ENCODE measurements at regions not wholly inside any gene's neighbourhood (a gene's known extent, or its start where the extent isn't known, plus 50 kb on each side); places are given as distances from the start of the nearest gene placed in this dataset.

DNA sequence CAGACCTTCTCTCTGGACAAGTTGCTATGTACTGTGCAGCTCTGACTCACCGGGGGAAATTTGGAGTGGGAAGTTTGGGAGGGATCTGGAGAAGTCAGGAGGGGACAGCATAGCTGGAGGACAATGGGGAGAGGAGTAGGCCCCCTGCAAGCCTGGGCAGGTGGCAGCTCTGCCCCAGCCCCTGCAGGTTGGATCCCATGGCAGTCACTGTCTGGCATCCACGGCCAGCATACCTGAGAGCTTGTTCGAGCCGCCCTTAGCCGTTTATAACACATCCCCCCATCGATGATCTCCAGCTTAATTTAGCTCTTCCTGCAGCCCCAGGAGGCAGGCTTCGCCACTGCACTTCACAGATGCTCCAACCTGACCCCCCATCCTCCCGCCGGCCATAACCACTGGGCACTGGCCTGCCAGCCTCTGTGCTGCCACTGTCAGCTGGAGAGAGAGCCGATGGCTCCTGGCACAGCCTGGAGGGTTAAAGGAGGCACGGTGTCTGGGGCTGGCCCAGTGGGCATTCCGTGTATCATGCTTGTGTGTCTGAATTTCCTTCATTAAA is 57.7 kb upstream of the RNU6ATAC start:
- Histone ChIP-seq H3K36me3 (ENCODE audit: control insufficient read depth, insufficient read depth, low read length) (no peaks in the 10 kb centered on the region), H4K20me1 (ENCODE audit: insufficient read depth, low read length) (no peaks in the 10 kb centered on the region), H4K5ac (ENCODE audit: low read depth, low read length) (peak overlapping the region; percentile 19), H2BK5ac (ENCODE audit: low read depth, low read length, poor library complexity, severe bottlenecking) (no peak overlapping the region), H2BK15ac (ENCODE audit: low read depth, low read length) (peak overlapping the region; percentile 49; the same call in 1 of the 3 replicates), H3K9me1 (ENCODE audit: insufficient read depth, low read length) (peaks cover 12% of the 10 kb centered on the region), H3K27ac (ENCODE audit: insufficient read depth, low read length) (no peak overlapping the region), H3K4me2 (ENCODE audit: low read depth, low read length) (no peak overlapping the region), H3K4me3 (ENCODE audit: insufficient read depth, low read depth, low read length) (no peak overlapping the region), H3K9me3 (ENCODE audit: control insufficient read depth, insufficient read depth, low read length) (no peaks in the 10 kb centered on the region), H2BK20ac (ENCODE audit: low read depth, low read length) (no peak overlapping the region), H2AK5ac (ENCODE audit: low read depth, low read length) (peak overlapping the region; percentile 78; the same call in 1 of the 2 replicates), H4K91ac (ENCODE audit: insufficient read depth, low read depth, low read length) (peak overlapping the region; percentile 76), H3K4me1 (ENCODE audit: control insufficient read depth, insufficient read depth, low read length) (peaks cover 30% of the 10 kb centered on the region), H3K9ac (ENCODE audit: low read depth, low read length) (no peak overlapping the region), H3K56ac (ENCODE audit: extremely low read depth, insufficient read depth, low read length) (no peak overlapping the region), H3K18ac (ENCODE audit: low read depth, low read length) (peak overlapping the region; percentile 25; the same call in 1 of the 2 replicates), H3K4ac (ENCODE audit: low read depth, low read length) (peak overlapping the region; percentile 53), H3K27me3 (ENCODE audit: control insufficient read depth, insufficient read depth, low read length) (no peaks in the 10 kb centered on the region), H2AFZ (replicated peaks; ENCODE audit: low read length, poor library complexity) (peak overlapping the region; percentile 15), H4K8ac (ENCODE audit: low read depth in 2 of 2, low read length in 2 of 2) (no peak overlapping the region; a peak in 2 of 4 replicates), H3K14ac (replicated peaks; ENCODE audit: low read depth, low read length) (no peak overlapping the region), H2BK120ac (ENCODE audit: low read depth, low read length) (peak overlapping the region; percentile 80), H2AK9ac (replicated peaks; ENCODE audit: low read depth, low read length, poor library complexity) (peak overlapping the region; percentile 51), H3K23ac (ENCODE audit: low read depth, low read length) (no peak overlapping the region), H3K79me1 (ENCODE audit: low read depth in 1 of 2, low read length in 2 of 2) (no peaks in the 10 kb centered on the region)
- POLR2A ChIA-PET (ENCODE audit: unreplicated experiment) = no interaction called here
- CTCF ChIA-PET = no interaction called here
- dilution Hi-C loops (cut with HindIII; ENCODE audit: low sequenced_read_pairs, unreplicated experiment) (no loop called here), intact Hi-C loops (cut with micrococcal nuclease) (no loop called here), in situ Hi-C loops (cut with MboI; ENCODE audit: low sequenced_read_pairs) (no loop called here)
- BruUV-seq (replicated peaks) = no TSS peak
- no CpG with 5 or more reads among the region's 12 CpGs for WGBS, 2 experiments (ENCODE audit: extremely low coverage in 2 of 2, insufficient read length in 1 of 2)
- TF ChIP-seq ELK1 (IDR thresholded peaks at IDR 0.05; ENCODE audit: borderline replicate concordance, low read depth, low read length) (no peak), CTCF (conservative IDR thresholded peaks at IDR 0.05; ENCODE audit: low read depth, low read length) (no peak), MAFK (IDR thresholded peaks at IDR 0.05; ENCODE audit: low read depth, low read length) (no peak), RCOR1 (IDR thresholded peaks at IDR 0.05; ENCODE audit: insufficient replicate concordance, low read length) (no peak), NFE2L2 (IDR thresholded peaks at IDR 0.05; ENCODE audit: low read depth, low read length) (no peak), FOS (IDR thresholded peaks at IDR 0.05; ENCODE audit: low read depth, low read length) (no peak), RFX5 (IDR thresholded peaks at IDR 0.05; ENCODE audit: low read depth, low read length) (no peak), SMC3 (IDR thresholded peaks at IDR 0.05; ENCODE audit: low read depth, low read length) (no peak), CEBPB (IDR thresholded peaks at IDR 0.05; ENCODE audit: low read depth, low read length) (no peak), MAZ (IDR thresholded peaks at IDR 0.05; ENCODE audit: borderline replicate concordance, low read depth, low read length) (no peak), MXI1 (IDR thresholded peaks at IDR 0.05; ENCODE audit: borderline replicate concordance, low read depth, low read length) (no peak), BHLHE40 (IDR thresholded peaks at IDR 0.05; ENCODE audit: low read depth, low read length) (no peak), CHD1 (IDR thresholded peaks at IDR 0.05; ENCODE audit: low read depth, low read length) (no peak)
- ATAC-seq (ENCODE audit: low read depth) (no peak), DNase-seq (no peak)
